ENCODE measurements at regions not wholly inside any gene's neighbourhood (a gene's known extent, or its start where the extent isn't known, plus 50 kb on each side); places are given as distances from the start of the nearest gene placed in this dataset.

DNA sequence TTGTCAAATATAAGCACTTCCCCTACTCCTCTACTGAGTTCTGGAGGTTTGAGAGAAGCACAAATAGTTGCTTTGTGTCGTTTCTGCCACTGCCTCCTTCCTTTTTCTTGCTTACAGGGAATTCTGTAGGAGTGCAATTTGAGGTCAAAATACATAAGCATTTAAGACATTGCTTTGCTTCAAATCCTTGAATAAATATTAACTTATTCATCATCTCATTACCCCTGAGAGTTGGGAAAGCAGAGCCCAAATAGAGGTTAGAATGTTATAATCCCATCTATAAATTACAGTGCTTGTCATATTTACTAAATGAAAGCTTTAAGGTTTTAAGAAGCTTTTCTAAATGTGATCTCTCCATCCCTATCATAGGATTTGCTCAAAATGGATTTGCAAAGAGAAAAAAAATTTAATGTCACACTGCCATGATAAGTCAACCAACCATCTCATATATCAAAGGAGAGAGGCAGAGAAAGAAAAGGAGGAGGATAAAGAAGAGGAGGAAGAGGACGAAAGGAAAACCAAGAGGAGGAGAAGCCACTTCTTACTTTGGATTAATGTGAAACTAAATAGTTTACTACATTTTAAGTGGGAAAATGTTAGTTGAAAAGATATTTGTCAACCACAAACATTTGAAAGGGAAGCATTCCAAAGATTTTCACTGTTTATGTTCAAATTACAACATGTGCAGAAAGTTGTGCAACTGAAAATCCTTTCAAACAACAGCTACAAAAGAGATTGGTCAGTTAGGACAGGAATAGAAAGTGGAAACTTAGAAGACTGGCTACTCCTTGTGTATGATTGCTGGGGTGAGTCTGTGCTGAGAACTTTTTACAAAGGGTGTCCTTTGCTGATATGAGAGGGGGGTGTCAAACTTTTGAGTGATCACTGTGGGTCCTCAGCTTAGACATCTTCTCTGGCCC, 277.3 kb upstream of the FN1 start:
- no peak for DNase-seq (ENCODE audit: extremely low spot score, unreplicated experiment)
- peaks cover 55% of the 10 kb centered on the region for H3K4me1 Mint-ChIP-seq (ENCODE audit: unreplicated experiment)
- H3K4me3 Mint-ChIP-seq (ENCODE audit: unreplicated experiment), result peak overlapping the region; percentile 11

DNA sequence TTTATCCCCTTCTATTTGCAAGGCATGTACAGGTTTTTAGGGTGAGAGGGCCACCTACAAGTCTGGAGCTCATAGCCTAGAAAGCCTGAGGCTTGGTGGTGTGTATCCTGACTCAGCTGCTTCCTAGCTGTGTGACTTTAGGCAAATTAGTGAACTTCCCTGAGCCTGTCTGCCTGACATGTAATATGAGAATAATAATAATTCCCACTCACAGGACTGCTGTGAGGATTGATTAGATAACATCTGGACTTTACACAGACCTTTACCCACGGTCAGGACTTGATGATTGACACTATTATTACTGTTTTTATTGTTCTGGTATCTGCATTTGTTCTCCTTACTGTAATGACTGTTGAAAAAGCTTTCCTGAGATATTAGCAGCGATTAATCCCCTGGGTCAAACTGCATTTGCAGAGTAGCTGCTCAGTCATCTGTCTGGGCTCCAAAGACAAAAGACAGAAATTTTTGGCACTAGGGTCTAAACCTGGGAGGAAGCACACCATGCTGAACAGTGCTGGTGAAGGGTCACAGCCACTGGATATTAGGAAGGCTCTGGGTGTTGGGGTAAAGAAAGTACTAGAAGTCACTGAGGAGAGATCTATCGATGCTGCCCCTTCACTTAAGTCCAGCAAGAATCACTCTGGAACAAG, 276.5 kb upstream of the FN1 start:
- Mint-ChIP-seq H3K27me3 (ENCODE audit: unreplicated experiment) (no peaks in the 10 kb centered on the region), H3K4me3 (ENCODE audit: unreplicated experiment) (no peak overlapping the region), H3K27ac (ENCODE audit: unreplicated experiment) (peak overlapping the region; percentile 90)

More for the DNA sequence above, 277.3 kb upstream of the FN1 start:
- H3K27ac Mint-ChIP-seq (ENCODE audit: unreplicated experiment), result peak overlapping the region; percentile 90
- peaks cover 1% of the 10 kb centered on the region for H3K36me3 Mint-ChIP-seq (ENCODE audit: unreplicated experiment)
- H3K9me3 Mint-ChIP-seq (ENCODE audit: unreplicated experiment), result no peaks in the 10 kb centered on the region
- H3K27me3 Mint-ChIP-seq (ENCODE audit: unreplicated experiment), result no peaks in the 10 kb centered on the region
- TF ChIP-seq, protein P1, sequence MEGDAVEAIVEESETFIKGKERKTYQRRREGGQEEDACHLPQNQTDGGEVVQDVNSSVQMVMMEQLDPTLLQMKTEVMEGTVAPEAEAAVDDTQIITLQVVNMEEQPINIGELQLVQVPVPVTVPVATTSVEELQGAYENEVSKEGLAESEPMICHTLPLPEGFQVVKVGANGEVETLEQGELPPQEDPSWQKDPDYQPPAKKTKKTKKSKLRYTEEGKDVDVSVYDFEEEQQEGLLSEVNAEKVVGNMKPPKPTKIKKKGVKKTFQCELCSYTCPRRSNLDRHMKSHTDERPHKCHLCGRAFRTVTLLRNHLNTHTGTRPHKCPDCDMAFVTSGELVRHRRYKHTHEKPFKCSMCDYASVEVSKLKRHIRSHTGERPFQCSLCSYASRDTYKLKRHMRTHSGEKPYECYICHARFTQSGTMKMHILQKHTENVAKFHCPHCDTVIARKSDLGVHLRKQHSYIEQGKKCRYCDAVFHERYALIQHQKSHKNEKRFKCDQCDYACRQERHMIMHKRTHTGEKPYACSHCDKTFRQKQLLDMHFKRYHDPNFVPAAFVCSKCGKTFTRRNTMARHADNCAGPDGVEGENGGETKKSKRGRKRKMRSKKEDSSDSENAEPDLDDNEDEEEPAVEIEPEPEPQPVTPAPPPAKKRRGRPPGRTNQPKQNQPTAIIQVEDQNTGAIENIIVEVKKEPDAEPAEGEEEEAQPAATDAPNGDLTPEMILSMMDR (IDR thresholded peaks at IDR 0.05), result no peak

DNA sequence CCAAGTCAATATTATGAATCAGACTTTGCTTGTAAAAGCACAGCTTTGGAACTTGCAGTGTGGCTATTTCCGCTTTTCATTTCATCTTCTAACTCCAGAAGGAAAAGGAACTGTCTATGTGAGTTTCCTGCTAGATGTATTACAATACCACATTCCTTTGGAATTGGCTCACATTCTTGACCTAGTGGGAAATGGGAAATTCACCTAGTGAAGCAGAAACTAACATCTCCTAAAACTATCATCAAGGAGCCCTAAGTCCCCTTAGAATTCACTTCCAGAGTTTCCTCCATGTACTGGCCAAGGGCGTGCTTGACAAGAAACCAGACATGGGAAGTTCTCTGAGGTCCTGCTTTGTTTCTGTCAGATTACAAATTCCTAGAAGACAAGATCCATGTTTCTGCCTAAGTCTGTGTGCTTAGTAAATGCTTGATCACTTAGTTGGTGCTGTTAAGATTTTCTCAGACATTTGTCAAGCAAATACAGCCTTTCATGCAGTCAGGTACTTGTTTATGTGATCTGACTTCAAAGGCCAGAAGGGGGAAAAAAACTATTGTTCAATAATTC, 275.7 kb upstream of the FN1 start:
- TF ChIP-seq, protein P1 (IDR thresholded peaks at IDR 0.05), result no peak
- no peak for DNase-seq (ENCODE audit: extremely low spot score, unreplicated experiment)
- no peaks in the 10 kb centered on the region for H3K27me3 Mint-ChIP-seq (ENCODE audit: unreplicated experiment)
- H3K36me3 Mint-ChIP-seq (ENCODE audit: unreplicated experiment), result peaks cover 1% of the 10 kb centered on the region
- no peak overlapping the region for H3K4me3 Mint-ChIP-seq (ENCODE audit: unreplicated experiment)
- peaks cover 41% of the 10 kb centered on the region for H3K4me1 Mint-ChIP-seq (ENCODE audit: unreplicated experiment)
- no peaks in the 10 kb centered on the region for H3K9me3 Mint-ChIP-seq (ENCODE audit: unreplicated experiment)
- peak overlapping the region; percentile 90 for H3K27ac Mint-ChIP-seq (ENCODE audit: unreplicated experiment)

More for the DNA sequence above, 276.5 kb upstream of the FN1 start:
- DNase-seq (ENCODE audit: extremely low spot score, unreplicated experiment), result no peak
- peaks cover 47% of the 10 kb centered on the region for H3K4me1 Mint-ChIP-seq (ENCODE audit: unreplicated experiment)
- TF ChIP-seq, protein P1 (IDR thresholded peaks at IDR 0.05), result no peak
- H3K36me3 Mint-ChIP-seq (ENCODE audit: unreplicated experiment), result peaks cover 1% of the 10 kb centered on the region
- H3K9me3 Mint-ChIP-seq (ENCODE audit: unreplicated experiment), result no peaks in the 10 kb centered on the region

DNA sequence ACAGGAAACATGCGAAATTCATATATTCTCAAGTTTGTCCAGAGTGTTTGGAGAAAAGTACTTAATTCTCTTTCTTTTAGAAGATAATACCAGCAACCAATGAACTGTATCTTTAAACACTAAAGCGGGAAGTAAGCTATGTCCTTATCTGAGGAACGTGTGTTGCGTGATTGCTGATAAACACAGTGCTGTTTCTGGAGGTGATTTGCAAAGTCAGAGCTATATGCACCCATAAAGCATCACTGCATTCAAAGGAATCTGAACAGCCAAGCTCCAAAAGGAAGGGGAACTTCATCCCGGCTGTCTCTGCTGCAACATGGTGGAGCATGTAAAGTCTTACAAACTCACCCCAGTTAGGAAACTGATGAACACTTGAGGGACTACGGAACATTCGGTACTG, 271.7 kb upstream of the FN1 start:
- no peak overlapping the region for H3K27ac Mint-ChIP-seq (ENCODE audit: unreplicated experiment)

More for the DNA sequence above, 271.7 kb upstream of the FN1 start:
- Mint-ChIP-seq H3K4me1 (ENCODE audit: unreplicated experiment) (peaks cover 41% of the 10 kb centered on the region), H3K9me3 (ENCODE audit: unreplicated experiment) (no peaks in the 10 kb centered on the region), H3K27me3 (ENCODE audit: unreplicated experiment) (no peaks in the 10 kb centered on the region), H3K36me3 (ENCODE audit: unreplicated experiment) (peaks cover 1% of the 10 kb centered on the region), H3K4me3 (ENCODE audit: unreplicated experiment) (no peak overlapping the region)
- DNase-seq (ENCODE audit: extremely low spot score, unreplicated experiment), result no peak
- TF ChIP-seq, protein P1 (IDR thresholded peaks at IDR 0.05), result no peak
